CD1c-positive myeloid dendritic cell (primary cell): ENCODE measurements at regions not wholly inside any gene's neighbourhood (a gene's known extent, or its start where the extent isn't known, plus 50 kb on each side); places are given as distances from the start of the nearest gene placed in this dataset.

Experiments used
- DNase-seq: peaks from one replicate; pipeline ENCODE4 v3.0.0-alpha.2; 2016; ENCODE audit errors: extremely low spot score

DNA sequence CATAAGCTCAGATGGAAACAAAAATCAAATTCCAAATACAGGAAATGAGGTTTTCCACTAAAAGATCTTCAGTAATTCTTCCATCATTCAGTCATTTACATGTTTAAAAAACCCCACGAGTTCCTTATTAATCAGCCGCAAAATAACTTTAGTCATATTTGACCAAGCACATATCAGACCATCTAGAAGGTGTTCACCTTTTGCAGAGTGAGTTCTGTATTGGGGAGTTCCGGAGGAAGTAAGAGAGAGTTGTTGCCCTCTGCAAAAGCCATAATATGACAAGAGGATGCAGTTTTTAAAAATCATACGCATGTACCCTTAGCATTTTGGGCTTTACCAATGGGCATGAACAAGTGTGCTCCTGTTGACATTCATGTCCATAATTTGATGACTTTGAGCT lies 61.6 kb downstream of the CCR1 start:
- no peak for DNase-seq

GRCh38 chr3:46146021-46146420 lies 62.1 kb downstream of the CCR1 start:
- no peak for DNase-seq

- no peak for DNase-seq
Observed at GRCh38 chr3:46145147-46145546, 63.0 kb downstream of the CCR1 start.

DNA sequence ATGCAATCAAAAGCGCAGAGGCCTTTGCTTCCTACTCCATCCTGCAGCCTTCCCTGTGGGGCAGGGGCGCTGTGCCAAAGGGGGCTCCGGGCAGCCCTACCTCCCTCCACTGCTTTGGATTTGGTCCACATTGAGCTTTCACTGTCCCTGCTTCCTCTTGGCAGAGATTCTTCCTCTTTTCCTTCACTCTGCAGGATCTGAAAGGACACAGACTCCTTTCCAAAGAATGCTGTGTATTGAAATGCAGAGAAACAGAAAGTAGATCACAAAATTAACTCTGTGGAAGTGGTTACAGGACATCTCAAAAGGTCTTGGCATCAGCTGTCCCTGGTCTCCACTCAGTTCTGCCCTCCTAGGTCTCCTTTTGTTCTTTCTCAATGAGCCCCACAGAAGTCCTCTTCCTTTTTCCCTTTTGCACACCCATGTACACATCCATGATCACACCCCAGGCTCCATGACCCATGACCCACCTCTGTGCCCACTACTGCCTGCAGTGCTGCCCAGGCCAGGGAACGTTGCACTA lies 64.1 kb downstream of the CCR1 start:
- DNase-seq: peak; percentile 77

DNA sequence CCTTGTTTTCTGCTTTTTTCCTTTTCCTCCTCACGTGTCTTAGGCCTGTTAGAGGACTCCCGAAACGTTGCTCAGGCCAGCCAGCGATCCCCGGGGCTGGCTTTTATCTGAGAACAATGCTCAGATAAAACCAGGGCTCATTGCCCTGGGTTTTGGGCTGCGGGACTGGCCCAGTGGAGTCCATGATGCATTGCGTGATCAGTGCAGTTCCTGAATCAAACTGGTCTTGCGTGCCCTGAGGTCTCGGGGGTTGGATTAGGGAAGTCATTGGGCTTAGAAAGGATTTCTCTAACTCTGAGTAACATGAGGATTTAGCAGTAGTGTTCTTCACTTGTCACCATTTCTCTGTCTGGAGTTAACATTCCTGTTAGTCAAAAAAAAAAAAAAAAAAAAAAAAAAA lies 66.3 kb downstream of the CCR1 start:
- DNase-seq: peak; percentile 86

- DNase-seq: peak; percentile 76
Observed at GRCh38 chr3:46138581-46138980, 69.5 kb downstream of the CCR1 start.

GRCh38 chr3:46135475-46135874 lies 72.6 kb downstream of the CCR1 start:
- peak; percentile 55 for DNase-seq

GRCh38 chr3:46133285-46133684 lies 74.8 kb downstream of the CCR1 start:
- peak; percentile 55 for DNase-seq

GRCh38 chr3:46132565-46132964 lies 75.5 kb downstream of the CCR1 start:
- DNase-seq: peak; percentile 72

- DNase-seq: no peak
Observed at GRCh38 chr3:46131884-46132450, 76.1 kb downstream of the CCR1 start.

GRCh38 chr3:46130631-46131310 lies 77.3 kb downstream of the CCR1 start:
- DNase-seq: peak; percentile 86

DNA sequence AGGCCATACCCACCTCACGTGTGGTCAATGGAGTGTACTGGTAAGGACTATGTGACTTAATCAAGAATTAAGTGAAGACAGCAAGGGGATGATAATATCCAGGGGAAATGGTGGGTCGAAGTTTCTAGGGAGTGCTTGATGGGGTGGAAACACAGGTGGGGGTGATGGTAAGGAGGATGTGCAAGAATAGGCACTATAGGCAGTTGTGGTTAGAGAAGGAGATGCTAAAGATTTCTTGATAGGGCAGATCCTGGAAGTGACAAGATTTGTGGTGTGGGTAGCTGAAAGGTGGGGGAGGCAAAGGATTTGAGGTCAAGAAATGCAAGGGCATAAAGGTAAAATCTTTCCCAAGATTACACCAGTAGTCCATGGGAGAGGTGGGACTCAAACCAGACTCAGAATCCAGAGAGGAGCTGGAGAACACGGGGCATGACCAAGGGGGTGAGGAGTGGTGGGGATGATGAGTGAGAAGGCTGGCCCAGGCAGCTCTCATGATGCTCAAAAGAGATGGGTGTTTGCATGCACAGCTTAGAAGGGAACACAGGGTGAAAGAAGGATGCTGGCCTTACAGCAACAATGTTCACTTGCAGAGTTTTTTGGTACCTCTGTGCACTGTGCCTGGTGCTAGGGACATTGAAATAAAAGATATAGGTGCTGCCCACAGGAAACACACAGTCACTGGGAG lies 78.4 kb downstream of the CCR1 start:
- DNase-seq: no peak

GRCh38 chr3:46127503-46127902 lies 80.6 kb downstream of the CCR1 start:
- DNase-seq: peak; percentile 38

- DNase-seq: no peak
Observed at GRCh38 chr3:46124216-46125177, 83.6 kb downstream of the CCR1 start.

- DNase-seq: no peak
Observed at GRCh38 chr3:46123646-46124045, 84.5 kb downstream of the CCR1 start.

GRCh38 chr3:46122091-46122490 lies 86.0 kb downstream of the CCR1 start:
- no peak for DNase-seq

DNA sequence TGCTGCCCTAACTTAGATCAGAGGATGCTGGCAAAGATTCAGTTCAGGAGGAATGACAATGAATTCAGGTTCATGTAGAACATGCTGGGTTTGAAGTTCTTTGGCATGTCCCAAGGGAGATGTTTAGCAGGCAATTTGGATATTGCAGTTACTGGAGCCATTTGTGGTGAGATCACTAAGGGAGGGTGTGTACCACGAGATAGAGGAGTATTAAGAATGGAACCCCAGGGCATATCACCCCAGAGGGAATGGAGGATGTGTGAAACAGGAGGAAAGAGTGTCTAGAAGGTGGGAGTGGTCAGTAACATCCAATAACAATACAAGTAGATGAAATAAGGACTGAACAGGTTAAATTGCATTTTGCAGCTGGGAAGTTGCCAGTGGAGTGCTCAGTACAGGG lies 87.1 kb downstream of the CCR1 start:
- no peak for DNase-seq

- no peak for DNase-seq
Observed at GRCh38 chr3:46119709-46120498, 88.2 kb downstream of the CCR1 start.

DNA sequence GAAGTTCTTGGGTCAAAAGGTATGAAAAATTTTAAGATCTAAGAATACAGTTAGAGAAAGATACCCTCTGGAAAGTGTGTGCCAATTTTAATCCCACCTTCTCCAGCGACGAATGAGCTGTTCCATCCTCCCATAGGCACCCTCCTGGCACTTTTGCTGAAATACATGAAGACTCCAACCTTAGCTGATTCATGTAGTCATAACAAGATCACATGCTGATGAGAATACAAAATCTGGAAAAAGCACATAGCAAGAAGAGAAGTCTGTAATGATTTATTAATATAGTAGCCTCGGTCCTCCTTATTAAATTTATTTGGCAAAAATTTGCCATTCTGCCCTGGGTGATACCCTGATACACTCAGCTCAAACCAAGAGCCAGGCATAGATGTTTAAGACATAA lies 88.9 kb downstream of the CCR1 start:
- no peak for DNase-seq

- DNase-seq: peak; percentile 47
Observed at GRCh38 chr3:46116996-46117395, 89.7 kb upstream of the XCR1 start.
